ENCODE measurements at regions not wholly inside any gene's neighbourhood (a gene's known extent, or its start where the extent isn't known, plus 50 kb on each side); places are given as distances from the start of the nearest gene placed in this dataset.

GRCh38 chr22:48001101-48001500, 1238.7 kb downstream of the TBC1D22A start:
- Histone ChIP-seq H3K9me3 (ENCODE audit: low read depth) (peaks cover 3% of the 10 kb centered on the region), H3K36me3 (no peaks in the 10 kb centered on the region), H3K4me3 (no peak overlapping the region), H3K4me1 (ENCODE audit: low read depth) (no peaks in the 10 kb centered on the region), H3K27me3 (no peaks in the 10 kb centered on the region), H3K27ac (no peak overlapping the region)
- no peak for DNase-seq (ENCODE audit: low read depth in 1 of 2, low spot score in 1 of 2)
- TF ChIP-seq, protein P1, sequence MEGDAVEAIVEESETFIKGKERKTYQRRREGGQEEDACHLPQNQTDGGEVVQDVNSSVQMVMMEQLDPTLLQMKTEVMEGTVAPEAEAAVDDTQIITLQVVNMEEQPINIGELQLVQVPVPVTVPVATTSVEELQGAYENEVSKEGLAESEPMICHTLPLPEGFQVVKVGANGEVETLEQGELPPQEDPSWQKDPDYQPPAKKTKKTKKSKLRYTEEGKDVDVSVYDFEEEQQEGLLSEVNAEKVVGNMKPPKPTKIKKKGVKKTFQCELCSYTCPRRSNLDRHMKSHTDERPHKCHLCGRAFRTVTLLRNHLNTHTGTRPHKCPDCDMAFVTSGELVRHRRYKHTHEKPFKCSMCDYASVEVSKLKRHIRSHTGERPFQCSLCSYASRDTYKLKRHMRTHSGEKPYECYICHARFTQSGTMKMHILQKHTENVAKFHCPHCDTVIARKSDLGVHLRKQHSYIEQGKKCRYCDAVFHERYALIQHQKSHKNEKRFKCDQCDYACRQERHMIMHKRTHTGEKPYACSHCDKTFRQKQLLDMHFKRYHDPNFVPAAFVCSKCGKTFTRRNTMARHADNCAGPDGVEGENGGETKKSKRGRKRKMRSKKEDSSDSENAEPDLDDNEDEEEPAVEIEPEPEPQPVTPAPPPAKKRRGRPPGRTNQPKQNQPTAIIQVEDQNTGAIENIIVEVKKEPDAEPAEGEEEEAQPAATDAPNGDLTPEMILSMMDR (IDR thresholded peaks at IDR 0.05; ENCODE audit: low read depth, low read length): no peak

- Histone ChIP-seq H3K36me3 (no peaks in the 10 kb centered on the region), H3K9me3 (ENCODE audit: low read depth) (no peaks in the 10 kb centered on the region), H3K27me3 (no peaks in the 10 kb centered on the region), H3K27ac (no peak overlapping the region), H3K4me3 (no peak overlapping the region), H3K4me1 (ENCODE audit: low read depth) (no peaks in the 10 kb centered on the region)
- DNase-seq (ENCODE audit: low read depth in 1 of 2, low spot score in 1 of 2): no peak
- TF ChIP-seq, protein P1 (IDR thresholded peaks at IDR 0.05; ENCODE audit: low read depth, low read length): no peak
Measured at GRCh38 chr22:47997612-47998011, 1235.2 kb downstream of the TBC1D22A start.

DNA sequence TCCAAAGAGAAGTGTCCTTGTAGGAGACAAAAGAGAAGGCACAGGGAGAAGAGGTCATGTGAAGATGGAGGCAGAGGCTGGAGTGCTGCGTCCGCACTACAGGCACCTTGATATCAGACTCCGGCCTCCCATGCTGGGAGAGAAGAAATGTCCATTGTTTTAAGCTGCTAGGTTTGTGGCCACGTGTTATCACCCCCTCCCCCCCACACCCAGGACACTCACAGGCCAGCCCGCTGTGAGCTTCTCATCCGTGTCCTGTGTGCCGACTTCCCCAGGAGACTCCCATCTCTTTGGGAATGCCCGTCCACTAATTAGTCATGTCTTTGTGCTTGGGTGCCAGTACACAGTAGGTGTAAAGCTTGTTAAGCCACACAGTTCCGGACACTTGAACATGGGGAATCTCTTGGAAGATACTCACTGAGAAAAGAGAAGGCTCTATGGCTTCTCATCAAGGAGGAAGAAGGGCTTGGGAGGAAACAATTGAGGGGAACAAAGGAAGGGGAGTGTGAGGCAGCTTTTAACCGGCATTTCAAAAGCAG, 1234.7 kb downstream of the TBC1D22A start:
- H3K4me3 ChIP-seq: no peak overlapping the region
- H3K36me3 ChIP-seq: no peaks in the 10 kb centered on the region
- no peaks in the 10 kb centered on the region for H3K9me3 ChIP-seq (ENCODE audit: low read depth)
- H3K27ac ChIP-seq: no peak overlapping the region
- H3K27me3 ChIP-seq: no peaks in the 10 kb centered on the region
- TF ChIP-seq, protein P1 (IDR thresholded peaks at IDR 0.05; ENCODE audit: low read depth, low read length): no peak
- DNase-seq (ENCODE audit: low read depth in 1 of 2, low spot score in 1 of 2): no peak
- no peaks in the 10 kb centered on the region for H3K4me1 ChIP-seq (ENCODE audit: low read depth)

DNA sequence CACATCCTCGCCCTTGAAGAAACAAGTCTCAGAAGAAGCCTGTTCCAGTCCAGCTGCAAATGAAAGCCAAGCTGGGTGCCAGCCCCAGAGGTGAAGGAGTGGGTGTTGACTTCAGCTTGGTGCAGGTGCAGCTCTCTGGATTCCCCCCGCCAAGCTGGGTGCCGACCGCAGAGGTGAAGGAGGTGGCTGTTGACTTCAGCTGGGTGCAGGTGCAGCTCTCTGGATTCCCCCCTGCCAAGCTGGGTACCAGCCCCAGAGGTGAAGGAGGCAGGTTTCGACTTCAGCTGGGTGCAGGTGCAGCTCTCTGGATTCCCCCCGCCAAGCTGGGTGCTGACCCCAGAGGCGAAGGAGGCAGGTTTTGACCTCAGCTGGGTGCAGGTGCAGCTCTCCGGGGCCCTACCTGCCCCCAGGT, 1234.0 kb downstream of the TBC1D22A start:
- Histone ChIP-seq H3K27me3 (no peaks in the 10 kb centered on the region), H3K27ac (no peak overlapping the region), H3K4me1 (ENCODE audit: low read depth) (no peaks in the 10 kb centered on the region), H3K4me3 (no peak overlapping the region), H3K9me3 (ENCODE audit: low read depth) (no peaks in the 10 kb centered on the region), H3K36me3 (no peaks in the 10 kb centered on the region)
- TF ChIP-seq, protein P1 (IDR thresholded peaks at IDR 0.05; ENCODE audit: low read depth, low read length): no peak
- no peak for DNase-seq (ENCODE audit: low read depth in 1 of 2, low spot score in 1 of 2)

DNA sequence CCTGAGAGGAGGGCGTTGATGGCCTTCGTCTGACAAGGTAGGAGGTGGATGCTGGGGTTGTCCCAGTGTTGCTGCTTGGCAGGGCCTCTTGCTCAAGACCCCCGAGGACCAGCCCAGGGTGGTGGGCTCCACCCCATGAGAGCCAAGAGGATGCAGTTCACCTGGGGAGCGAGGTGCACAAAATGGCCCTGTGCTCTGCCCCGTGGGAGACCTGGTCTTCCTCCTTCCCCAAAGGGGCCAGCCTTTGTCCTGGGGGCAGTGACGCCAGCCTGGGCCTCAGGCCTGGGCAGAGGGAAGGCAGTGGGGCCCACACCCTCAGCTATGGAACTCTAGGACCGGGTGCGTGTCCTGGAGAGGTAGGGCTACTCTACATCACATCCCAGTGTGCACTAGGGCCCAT, 1233.3 kb downstream of the TBC1D22A start:
- no peaks in the 10 kb centered on the region for H3K36me3 ChIP-seq
- H3K4me3 ChIP-seq: no peak overlapping the region
- no peaks in the 10 kb centered on the region for H3K4me1 ChIP-seq (ENCODE audit: low read depth)
- H3K27me3 ChIP-seq: no peaks in the 10 kb centered on the region
- TF ChIP-seq, protein P1 (IDR thresholded peaks at IDR 0.05; ENCODE audit: low read depth, low read length): no peak
- DNase-seq (ENCODE audit: low read depth in 1 of 2, low spot score in 1 of 2): no peak
- no peaks in the 10 kb centered on the region for H3K9me3 ChIP-seq (ENCODE audit: low read depth)
- no peak overlapping the region for H3K27ac ChIP-seq

GRCh38 chr22:47995264-47995627, 1232.8 kb downstream of the TBC1D22A start:
- H3K4me3 ChIP-seq: no peak overlapping the region
- TF ChIP-seq, protein P1 (IDR thresholded peaks at IDR 0.05; ENCODE audit: low read depth, low read length): no peak
- H3K27ac ChIP-seq: no peak overlapping the region
- no peaks in the 10 kb centered on the region for H3K4me1 ChIP-seq (ENCODE audit: low read depth)
- H3K36me3 ChIP-seq: no peaks in the 10 kb centered on the region
- no peaks in the 10 kb centered on the region for H3K9me3 ChIP-seq (ENCODE audit: low read depth)
- no peak for DNase-seq (ENCODE audit: low read depth in 1 of 2, low spot score in 1 of 2)
- no peaks in the 10 kb centered on the region for H3K27me3 ChIP-seq
